ENCODE measurements at regions not wholly inside any gene's neighbourhood (a gene's known extent, or its start where the extent isn't known, plus 50 kb on each side); places are given as distances from the start of the nearest gene placed in this dataset.

GRCh38 chr13:66014771-66015170 lies 1215.4 kb downstream of the PCDH9 start:
- H3K27me3 Mint-ChIP-seq, result no peaks in the 10 kb centered on the region
- CTCF ChIA-PET, result no interaction called here
- ATAC-seq (ENCODE audit: poor library complexity) (no peak), DNase-seq (no peak)
- no peak overlapping the region for H3K27ac Mint-ChIP-seq
- POLR2A ChIA-PET, result no interaction called here
- Histone ChIP-seq H3K4me3 (ENCODE audit: low read length) (no peak overlapping the region), H3K27ac (ENCODE audit: low read depth in 1 of 2, low read length in 2 of 2) (no peak overlapping the region), H3K27me3 (ENCODE audit: control insufficient read depth in 1 of 2, insufficient read depth in 2 of 2, low read length in 2 of 2) (no peaks in the 10 kb centered on the region), H3K4me1 (ENCODE audit: insufficient read depth, low read length) (no peaks in the 10 kb centered on the region), H3K36me3 (ENCODE audit: insufficient read depth, low read length) (no peaks in the 10 kb centered on the region), H3K9me3 (ENCODE audit: control insufficient read depth in 1 of 2, insufficient read depth in 1 of 2, low read length in 2 of 2) (peaks cover 0 to 14% of the 10 kb centered on the region in 2 experiments)
- intact Hi-C loops (cut with DNase I, micrococcal nuclease), result no loop called here
- no peak for TF ChIP-seq CTCF (IDR thresholded peaks at IDR 0.05)
- H3K4me1 Mint-ChIP-seq (ENCODE audit: low read depth), result no peaks in the 10 kb centered on the region
- peaks cover 12% of the 10 kb centered on the region for H3K9me3 Mint-ChIP-seq
- no peak overlapping the region for H3K4me3 Mint-ChIP-seq
- no peaks in the 10 kb centered on the region for H3K36me3 Mint-ChIP-seq (ENCODE audit: low read depth)

GRCh38 chr13:66009241-66009640 lies 1220.9 kb downstream of the PCDH9 start:
- Mint-ChIP-seq H3K27me3 (no peaks in the 10 kb centered on the region), H3K9me3 (peaks cover 11% of the 10 kb centered on the region), H3K36me3 (ENCODE audit: low read depth) (no peaks in the 10 kb centered on the region), H3K4me1 (ENCODE audit: low read depth) (no peaks in the 10 kb centered on the region), H3K27ac (no peak overlapping the region), H3K4me3 (no peak overlapping the region)
- ChIA-PET CTCF (no interaction called here), POLR2A (no interaction called here)
- Histone ChIP-seq H3K4me3 (ENCODE audit: low read length) (no peak overlapping the region), H3K36me3 (ENCODE audit: insufficient read depth, low read length) (no peaks in the 10 kb centered on the region), H3K27ac (ENCODE audit: low read depth in 1 of 2, low read length in 2 of 2) (no peak overlapping the region), H3K9me3 (ENCODE audit: control insufficient read depth in 1 of 2, insufficient read depth in 1 of 2, low read length in 2 of 2) (peaks cover 0 to 28% of the 10 kb centered on the region in 2 experiments), H3K27me3 (ENCODE audit: control insufficient read depth in 1 of 2, insufficient read depth in 2 of 2, low read length in 2 of 2) (no peaks in the 10 kb centered on the region), H3K4me1 (ENCODE audit: insufficient read depth, low read length) (no peaks in the 10 kb centered on the region)
- ATAC-seq (ENCODE audit: poor library complexity), result no peak
- TF ChIP-seq CTCF (IDR thresholded peaks at IDR 0.05), result no peak
- no peak for DNase-seq
- intact Hi-C loops (cut with DNase I, micrococcal nuclease), result no loop called here

GRCh38 chr13:66003558-66003957 lies 1226.6 kb downstream of the PCDH9 start:
- Histone ChIP-seq H3K4me1 (ENCODE audit: insufficient read depth, low read length) (no peaks in the 10 kb centered on the region), H3K4me3 (ENCODE audit: low read length) (no peak overlapping the region), H3K9me3 (ENCODE audit: control insufficient read depth in 1 of 2, insufficient read depth in 1 of 2, low read length in 2 of 2) (peaks cover 5 to 7% of the 10 kb centered on the region in 2 experiments), H3K27ac (ENCODE audit: low read depth in 1 of 2, low read length in 2 of 2) (no peak overlapping the region), H3K27me3 (ENCODE audit: control insufficient read depth in 1 of 2, insufficient read depth in 2 of 2, low read length in 2 of 2) (no peaks in the 10 kb centered on the region), H3K36me3 (ENCODE audit: insufficient read depth, low read length) (no peaks in the 10 kb centered on the region)
- no peak for DNase-seq
- H3K4me1 Mint-ChIP-seq (ENCODE audit: low read depth), result no peaks in the 10 kb centered on the region
- H3K36me3 Mint-ChIP-seq (ENCODE audit: low read depth), result no peaks in the 10 kb centered on the region
- intact Hi-C loops (cut with DNase I, micrococcal nuclease), result no loop called here
- no peak overlapping the region for H3K27ac Mint-ChIP-seq
- CTCF ChIA-PET, result no interaction called here
- H3K27me3 Mint-ChIP-seq, result no peaks in the 10 kb centered on the region
- no peak overlapping the region for H3K4me3 Mint-ChIP-seq
- peaks cover 4% of the 10 kb centered on the region for H3K9me3 Mint-ChIP-seq
- no peak for TF ChIP-seq CTCF (IDR thresholded peaks at IDR 0.05)
- POLR2A ChIA-PET, result no interaction called here
- no peak for ATAC-seq (ENCODE audit: poor library complexity)
